ENCODE measurements at regions not wholly inside any gene's neighbourhood (a gene's known extent, or its start where the extent isn't known, plus 50 kb on each side); places are given as distances from the start of the nearest gene placed in this dataset.

GRCh38 chr2:198414976-198415375 lies 610.6 kb downstream of the PLCL1 start (continued):
- no peak for TF ChIP-seq ZBTB33 (IDR thresholded peaks at IDR 0.05; ENCODE audit: borderline replicate concordance, low read depth)

GRCh38 chr2:198411936-198412335 lies 607.5 kb downstream of the PLCL1 start:
- H3K4me1 ChIP-seq (ENCODE audit: control insufficient read depth in 1 of 2, insufficient read depth in 2 of 2, low read depth in 1 of 2, low read length in 1 of 2), result no peaks in the 10 kb centered on the region
- H3F3A ChIP-seq (replicated peaks; ENCODE audit: insufficient read depth), result no peaks in the 10 kb centered on the region
- H3K9me2 ChIP-seq, result no peaks in the 10 kb centered on the region
- H3K4me3 ChIP-seq (ENCODE audit: low read depth in 2 of 2, low read length in 1 of 2), result no peak overlapping the region
- TF ChIP-seq USF2 (IDR thresholded peaks at IDR 0.05; ENCODE audit: borderline replicate concordance, low read depth, low read length) (no peak), GATA2 (CRISPR knock-in tag; IDR thresholded peaks at IDR 0.05) (no peak), RAD21 (IDR thresholded peaks at IDR 0.05; ENCODE audit: low read length) (no peak), JUND (IDR thresholded peaks at IDR 0.05) (no peak), MAX (IDR thresholded peaks at IDR 0.05; ENCODE audit: low read depth) (no peak), TEAD4 (IDR thresholded peaks at IDR 0.05; ENCODE audit: borderline replicate concordance, insufficient read depth) (no peak), YY1 (IDR thresholded peaks at IDR 0.05; ENCODE audit: low read depth) (no peak), EZH2phosphoT487 (IDR thresholded peaks at IDR 0.05; ENCODE audit: borderline replicate concordance, low read depth) (no peak), FOSL2 (IDR thresholded peaks at IDR 0.05; ENCODE audit: borderline replicate concordance, low read depth) (no peak), TCF12 (IDR thresholded peaks at IDR 0.05) (no peak), MEF2A (IDR thresholded peaks at IDR 0.05; ENCODE audit: borderline replicate concordance, low read depth) (no peak)
- ChIA-PET POLR2A (no interaction called here), CTCF (no interaction called here)
- no peaks in the 10 kb centered on the region for H3K9me3 ChIP-seq
- no peak for DNase-seq
- H3K9ac ChIP-seq, result no peak overlapping the region
- peaks cover 5% of the 10 kb centered on the region for H3K27me3 ChIP-seq (ENCODE audit: insufficient read depth)
- WGBS (ENCODE audit: low lambda C conversion rate), result 2% methylated on average over 2 of the region's 2 CpGs
- H3K27ac ChIP-seq (ENCODE audit: low read depth in 2 of 2, low read length in 1 of 2), result no peak overlapping the region
- H3K36me3 ChIP-seq (replicated peaks in 1 of 2; ENCODE audit: control insufficient read depth in 1 of 2, insufficient read depth in 2 of 2, low read length in 1 of 2), result no peaks in the 10 kb centered on the region
- no peaks in the 10 kb centered on the region for H3K79me2 ChIP-seq (ENCODE audit: insufficient read depth)
- H4K20me1 ChIP-seq (ENCODE audit: insufficient read depth), result no peaks in the 10 kb centered on the region
- no peak overlapping the region for H3K4me2 ChIP-seq
- H2AFZ ChIP-seq (ENCODE audit: low read depth), result no peak overlapping the region

GRCh38 chr2:198408171-198408570 lies 603.8 kb downstream of the PLCL1 start:
- no peak for DNase-seq
- no peak overlapping the region for H3K9ac ChIP-seq
- H3K9me2 ChIP-seq, result no peaks in the 10 kb centered on the region
- H3K79me2 ChIP-seq (ENCODE audit: insufficient read depth), result no peaks in the 10 kb centered on the region
- H3F3A ChIP-seq (replicated peaks; ENCODE audit: insufficient read depth), result no peaks in the 10 kb centered on the region
- no peak overlapping the region for H3K27ac ChIP-seq (ENCODE audit: low read depth in 2 of 2, low read length in 1 of 2)
- H3K9me3 ChIP-seq, result no peaks in the 10 kb centered on the region
- CTCF ChIA-PET, result interaction anchor here (1.1 kb wide), 1 partner anchor 93 kb away, joined by 3 read pairs; no protein-coding TSS in a partner anchor
- H3K27me3 ChIP-seq (ENCODE audit: insufficient read depth), result peaks cover 5% of the 10 kb centered on the region
- H3K4me3 ChIP-seq (ENCODE audit: low read depth in 2 of 2, low read length in 1 of 2), result no peak overlapping the region; a peak in 1 of 4 replicates
- no peaks in the 10 kb centered on the region for H3K4me1 ChIP-seq (ENCODE audit: control insufficient read depth in 1 of 2, insufficient read depth in 2 of 2, low read depth in 1 of 2, low read length in 1 of 2)
- H2AFZ ChIP-seq (ENCODE audit: low read depth), result no peak overlapping the region
- TF ChIP-seq CTCF (IDR thresholded peaks at IDR 0.05) (no peak), NFIC (IDR thresholded peaks at IDR 0.05; ENCODE audit: borderline replicate concordance) (no peak), RFX5 (IDR thresholded peaks at IDR 0.05; ENCODE audit: low read length) (no peak), POLR2AphosphoS5 (IDR thresholded peaks at IDR 0.05; ENCODE audit: low read depth, low read length) (no peak), TAF1 (IDR thresholded peaks at IDR 0.05; ENCODE audit: borderline replicate concordance, low read depth, low read length) (no peak), RXRA (IDR thresholded peaks at IDR 0.05; ENCODE audit: borderline replicate concordance, low read depth) (no peak), GABPA (IDR thresholded peaks at IDR 0.05; ENCODE audit: low read depth) (no peak)
- WGBS (ENCODE audit: low lambda C conversion rate), result 18% methylated on average over 6 of the region's 6 CpGs
- POLR2A ChIA-PET, result no interaction called here
- no peaks in the 10 kb centered on the region for H3K36me3 ChIP-seq (replicated peaks in 1 of 2; ENCODE audit: control insufficient read depth in 1 of 2, insufficient read depth in 2 of 2, low read length in 1 of 2)
- H4K20me1 ChIP-seq (ENCODE audit: insufficient read depth), result no peaks in the 10 kb centered on the region
- no peak overlapping the region for H3K4me2 ChIP-seq
